NCI-H524 treated with DMSO at 0.1 percent for 48 hours (cell line): ENCODE measurements at regions not wholly inside any gene's neighbourhood (a gene's known extent, or its start where the extent isn't known, plus 50 kb on each side); places are given as distances from the start of the nearest gene placed in this dataset.
A peak's percentile ranks its signal among the peaks of the same experiment; 100 is the strongest.
"Not testable (repeated sequence)": the region's sequence is repeated elsewhere in the genome, so short reads cannot be mapped to it uniquely, and the experiment has no call there.

ENCODE experiments used
- DNase-seq: peaks from one replicate; lab custom pipeline; 2025; lab: John Stamatoyannopoulos, UW

GRCh38 chr17:63078707-63079106, 112.7 kb downstream of the TANC2 start:
- no peak for DNase-seq

DNA sequence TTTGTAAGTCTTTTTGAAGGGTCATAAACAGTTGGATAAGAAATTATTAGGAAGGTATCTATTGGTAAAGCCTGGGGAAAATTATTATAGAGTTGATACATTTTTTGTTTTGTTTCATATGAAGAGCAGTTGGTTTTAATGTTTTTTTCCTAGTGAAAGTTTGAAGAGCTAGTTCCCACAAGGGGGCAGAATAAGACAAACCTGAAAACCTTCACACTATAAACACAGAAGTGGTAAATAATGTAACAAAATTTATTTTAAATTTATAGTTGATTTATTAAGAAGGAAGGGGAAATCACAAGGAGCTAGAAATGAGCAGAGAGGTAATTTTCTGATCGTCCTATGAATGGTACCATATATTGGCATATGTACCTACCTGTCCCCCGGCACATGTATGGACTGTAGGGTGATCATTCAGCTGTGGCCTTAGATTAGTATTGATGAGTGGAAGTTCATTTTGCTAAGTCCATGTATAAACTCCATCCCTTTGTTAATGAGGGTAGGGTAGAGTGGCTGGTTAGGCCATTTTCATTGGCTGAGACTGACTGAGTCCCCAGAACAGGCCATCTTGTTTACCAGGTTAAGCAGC, 116.3 kb downstream of the TANC2 start:
- DNase-seq, result no peak

- DNase-seq, result no peak
Observed at GRCh38 chr17:63082952-63083351, 116.9 kb downstream of the TANC2 start.

GRCh38 chr17:63086483-63087185, 120.6 kb downstream of the TANC2 start:
- DNase-seq, result peak; percentile 30

GRCh38 chr17:63090358-63091114, 124.5 kb downstream of the TANC2 start:
- not testable (repeated sequence) for DNase-seq

DNA sequence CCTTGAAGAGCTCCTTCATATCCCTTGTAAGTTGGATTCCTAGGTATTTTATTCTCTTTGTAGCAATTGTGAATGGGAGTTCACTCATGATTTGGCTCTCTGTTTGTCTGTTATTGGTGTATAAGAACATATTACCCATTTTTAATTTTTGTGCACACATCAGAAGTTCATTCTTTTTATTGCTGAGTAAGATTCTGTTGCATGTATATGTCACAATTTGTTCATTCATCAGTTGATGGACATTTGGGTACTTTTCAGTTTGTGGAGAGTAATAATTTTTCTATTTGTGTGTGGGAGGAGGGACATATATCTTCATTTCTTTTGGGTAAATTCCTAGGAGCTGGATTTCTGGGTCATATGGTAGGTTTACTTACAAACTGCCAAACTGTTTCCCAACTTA, 125.9 kb downstream of the TANC2 start:
- DNase-seq, result not testable (repeated sequence)

GRCh38 chr17:63094631-63095030, 128.6 kb downstream of the TANC2 start:
- DNase-seq, result no peak

DNA sequence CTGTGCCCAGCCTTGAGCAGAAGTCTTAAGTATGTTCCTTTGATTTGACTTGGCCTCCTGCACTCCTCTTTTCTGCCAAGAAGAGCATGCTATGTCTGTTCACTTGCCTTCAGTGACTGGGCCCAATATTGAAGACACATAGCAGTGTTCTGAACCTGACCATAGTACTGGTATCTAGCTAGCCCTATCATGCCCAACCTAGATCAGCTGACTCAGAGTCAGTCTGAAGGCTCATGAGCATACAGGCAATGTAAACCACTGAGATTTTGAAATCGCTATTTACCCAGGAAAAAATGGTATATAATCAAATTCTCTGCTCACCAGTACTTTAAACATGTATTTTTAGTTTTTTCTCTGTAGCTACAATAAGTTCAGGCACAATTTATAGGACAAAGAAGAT, 129.4 kb downstream of the TANC2 start:
- DNase-seq, result no peak

DNA sequence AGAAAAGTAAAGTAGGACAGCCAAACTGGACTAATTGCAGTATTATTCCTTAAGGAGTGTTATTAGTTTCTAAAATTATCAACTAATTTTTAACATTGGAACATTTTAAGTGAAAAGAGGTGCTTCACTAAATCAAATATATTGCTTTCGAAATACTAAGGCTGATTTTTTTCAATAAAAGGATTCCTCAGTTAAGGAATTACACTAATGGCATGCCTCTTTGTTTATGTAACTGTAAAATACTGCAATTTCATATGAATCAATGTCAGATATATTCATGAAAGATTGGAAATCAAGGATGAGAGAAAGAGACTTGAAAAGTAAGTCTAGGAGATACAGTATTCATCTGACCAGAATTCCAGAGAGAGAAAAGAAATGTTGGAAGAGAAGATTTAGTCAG, 129.8 kb downstream of the TANC2 start:
- no peak for DNase-seq

GRCh38 chr17:63096426-63096825, 130.4 kb downstream of the TANC2 start:
- DNase-seq, result no peak

DNA sequence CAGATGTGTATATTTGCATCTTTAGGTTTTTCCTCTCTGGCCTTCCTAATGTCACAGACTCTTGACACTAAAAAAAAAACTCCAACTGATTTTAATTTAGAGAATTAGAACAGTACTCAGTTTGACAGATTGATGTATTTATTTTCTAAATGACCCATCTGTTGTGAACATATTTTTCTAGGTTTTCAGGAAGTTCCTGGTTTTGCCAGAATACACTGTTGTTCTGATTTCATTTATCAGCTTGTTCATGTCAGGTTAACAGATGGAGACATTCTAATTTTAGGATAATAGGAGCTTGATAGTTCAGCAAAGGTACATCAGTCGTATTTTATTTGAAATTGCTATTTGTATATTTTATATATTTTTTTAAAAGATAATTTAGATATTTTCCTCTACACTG, 133.4 kb downstream of the TANC2 start:
- DNase-seq, result peak; percentile 15

DNA sequence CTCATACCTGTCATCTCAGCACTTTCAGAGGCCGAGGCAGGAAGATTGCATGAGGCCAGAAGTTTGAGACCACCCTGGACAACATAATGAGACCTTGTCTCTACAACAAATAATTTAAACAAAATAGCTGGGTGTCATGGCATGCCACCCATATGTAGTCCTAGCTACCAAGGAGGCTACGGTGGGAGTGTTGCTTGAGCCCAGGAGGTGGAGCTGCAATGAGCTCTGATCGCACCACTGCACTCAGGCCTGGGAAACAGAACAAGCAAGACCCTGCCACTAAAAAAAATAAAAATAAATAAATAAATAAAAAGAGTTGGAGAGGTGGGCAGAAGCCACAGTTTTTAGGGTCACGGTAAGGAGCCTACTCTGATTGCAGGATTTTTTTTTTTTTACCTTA, 136.0 kb downstream of the TANC2 start:
- no peak for DNase-seq

- DNase-seq, result no peak
Observed at GRCh38 chr17:63106050-63106449, 140.0 kb downstream of the TANC2 start.

DNA sequence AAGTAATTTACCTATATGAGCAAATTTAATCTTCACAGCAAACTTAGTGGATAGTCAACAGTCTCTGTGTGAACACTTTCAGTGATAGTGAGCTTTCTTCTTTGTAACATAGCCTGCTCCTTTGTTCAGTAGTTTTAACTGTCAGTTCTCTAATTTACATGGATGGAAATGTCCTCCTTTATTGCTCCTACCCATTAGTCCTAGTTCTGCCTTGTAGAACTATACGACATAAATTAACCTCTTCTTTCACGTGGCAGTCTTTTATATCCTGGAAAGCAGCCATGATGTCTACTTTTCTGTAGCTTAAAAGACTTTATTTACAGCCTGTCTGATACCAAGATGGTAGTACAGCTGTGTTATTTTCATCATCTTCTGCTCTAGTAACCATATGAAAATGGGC, 143.6 kb downstream of the TANC2 start:
- no peak for DNase-seq

- DNase-seq, result no peak
Observed at GRCh38 chr17:63113167-63113566, 147.1 kb downstream of the TANC2 start.

GRCh38 chr17:63116228-63116627, 150.2 kb downstream of the TANC2 start:
- DNase-seq, result no peak

- DNase-seq, result no peak
Observed at GRCh38 chr17:63116967-63117830, 151.2 kb downstream of the TANC2 start.

- DNase-seq, result no peak
Observed at GRCh38 chr17:63120406-63120805, 154.4 kb downstream of the TANC2 start.

- no peak for DNase-seq
Observed at GRCh38 chr17:63124536-63124935, 158.5 kb downstream of the TANC2 start.

GRCh38 chr17:63124958-63125357, 158.9 kb downstream of the TANC2 start:
- DNase-seq, result no peak

DNA sequence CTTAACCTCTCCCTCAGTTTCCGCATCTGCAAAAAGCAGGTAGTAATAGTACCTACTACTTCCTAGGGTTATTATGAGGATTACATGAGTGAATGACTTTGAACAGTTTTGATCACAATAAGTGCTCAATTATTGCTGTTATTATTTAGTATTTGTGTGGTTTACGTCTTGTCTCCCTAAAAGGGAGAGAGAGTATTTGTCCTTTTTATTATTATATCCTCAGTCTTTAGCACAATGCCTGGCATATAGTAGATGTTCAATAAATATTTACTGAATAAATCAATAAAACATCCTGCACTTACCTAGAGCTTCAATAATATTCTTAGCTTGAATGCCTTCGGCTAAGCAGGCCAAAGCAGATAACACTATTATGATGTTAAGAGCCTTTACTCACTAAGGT, 160.0 kb downstream of the TANC2 start:
- no peak for DNase-seq

- no peak for DNase-seq
Observed at GRCh38 chr17:63126607-63127006, 160.6 kb downstream of the TANC2 start.
